Spinal cord (tissue), 9 donors: ENCODE measurements at regions not wholly inside any gene's neighbourhood (a gene's known extent, or its start where the extent isn't known, plus 50 kb on each side); places are given as distances from the start of the nearest gene placed in this dataset.

Source experiments
- DNase-seq, 6 donors: peaks; one replicate each; pipeline versions ENCODE4 v3.0.0 to v3.0.0-alpha.2; 2013 to 2015; ENCODE audit warnings: low spot score in 6 of 6, low read depth in 4 of 6
- H3K27ac ChIP-seq: one replicate; pipeline ENCODE4 v1.5.1; 2013; ENCODE audit warnings: low read depth, low read length, control low read depth
- H3K27me3 ChIP-seq: one replicate; pipeline ENCODE4 v1.6.1; 2013; ENCODE audit warnings: low read length; ENCODE audit not compliant: control insufficient read depth, insufficient read depth
- H3K36me3 ChIP-seq: one replicate; pipeline ENCODE4 v1.6.1; 2013; ENCODE audit warnings: low read length; ENCODE audit not compliant: control insufficient read depth, insufficient read depth
- H3K4me1 ChIP-seq: one replicate; pipeline ENCODE4 v1.6.1; 2013; ENCODE audit warnings: low read length; ENCODE audit not compliant: control insufficient read depth, insufficient read depth
- H3K4me3 ChIP-seq: one replicate; pipeline ENCODE4 v1.5.1; 2013; ENCODE audit warnings: low read depth, low read length, control low read depth
- H3K9me3 ChIP-seq: one replicate; pipeline ENCODE4 v1.6.1; 2013; ENCODE audit warnings: low read length; ENCODE audit not compliant: control insufficient read depth, insufficient read depth
- WGBS: methylation state at CpG from one replicate; pipeline ENCODE4 v1.1.5; 2013; ENCODE audit warnings: missing lambda C conversion rate; ENCODE audit not compliant: insufficient coverage; 5-methylcytosine and 5-hydroxymethylcytosine counted together
- donor health status: healthy.

DNA sequence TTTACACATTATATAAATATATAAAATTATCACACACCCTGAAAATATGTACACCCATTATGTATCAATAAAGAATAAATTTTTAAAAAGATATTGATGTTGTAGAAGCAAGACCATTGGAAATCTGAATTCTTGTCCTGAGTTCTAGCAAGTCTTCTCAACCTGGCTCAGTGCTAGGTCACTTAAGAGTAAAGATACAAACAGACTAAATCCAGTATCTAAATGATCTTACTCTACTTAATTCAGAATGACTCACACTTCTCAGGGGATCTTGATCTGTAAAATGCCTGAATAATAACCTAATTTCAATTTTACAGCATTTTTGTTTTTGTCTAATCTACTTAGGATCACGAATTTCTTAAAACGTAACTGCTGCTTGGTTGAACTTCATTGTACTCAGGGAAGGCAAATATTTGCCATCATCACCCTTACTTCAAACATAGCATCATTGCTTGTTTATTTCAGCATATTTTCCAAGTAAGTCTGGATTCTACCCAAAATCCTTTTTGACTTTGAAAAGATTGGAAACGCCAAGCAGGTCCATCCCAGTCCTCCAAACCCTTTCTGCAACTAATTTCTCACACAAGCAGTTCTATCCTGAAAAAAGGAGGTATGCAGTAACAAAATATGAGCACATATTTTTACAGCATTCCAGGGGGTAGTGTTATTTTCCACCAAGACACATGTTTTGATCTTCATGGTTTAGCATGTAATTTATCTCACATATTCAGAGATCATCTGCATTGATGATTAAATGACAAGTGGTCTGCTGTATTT is 582.6 kb downstream of the PSAT1 start:
- Histone ChIP-seq H3K4me3 (no peak overlapping the region), H3K27me3 (no peaks in the 10 kb centered on the region), H3K27ac (no peak overlapping the region), H3K4me1 (no peaks in the 10 kb centered on the region), H3K36me3 (no peaks in the 10 kb centered on the region), H3K9me3 (no peaks in the 10 kb centered on the region)
- WGBS = 86% methylated on average over 2 of the region's 3 CpGs
- DNase-seq = no peak

DNA sequence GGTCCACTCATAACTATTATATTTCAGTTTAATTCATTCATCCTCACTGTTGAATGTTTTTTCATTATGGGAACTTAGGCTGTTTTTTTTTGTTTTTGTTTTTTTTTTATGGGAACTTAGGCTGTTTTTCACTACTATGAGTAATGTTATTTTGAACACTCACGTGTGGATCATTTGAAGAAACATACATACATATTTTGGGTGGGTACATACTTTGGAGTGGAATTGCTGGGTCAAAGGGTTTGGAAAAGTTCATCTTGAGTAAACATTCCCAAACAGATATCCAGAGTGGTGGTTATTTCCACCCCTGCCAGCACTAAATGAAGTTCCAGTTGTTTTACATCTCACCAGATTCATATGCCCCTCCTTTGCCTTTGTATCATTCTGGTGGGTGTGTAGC is 584.4 kb downstream of the PSAT1 start:
- WGBS = no CpG with 5 or more reads among the region's 1 CpG
- no peak overlapping the region for H3K27ac ChIP-seq
- no peaks in the 10 kb centered on the region for H3K9me3 ChIP-seq
- H3K27me3 ChIP-seq = no peaks in the 10 kb centered on the region
- H3K4me3 ChIP-seq = no peak overlapping the region
- no peaks in the 10 kb centered on the region for H3K36me3 ChIP-seq
- no peaks in the 10 kb centered on the region for H3K4me1 ChIP-seq
- no peak for DNase-seq

DNA sequence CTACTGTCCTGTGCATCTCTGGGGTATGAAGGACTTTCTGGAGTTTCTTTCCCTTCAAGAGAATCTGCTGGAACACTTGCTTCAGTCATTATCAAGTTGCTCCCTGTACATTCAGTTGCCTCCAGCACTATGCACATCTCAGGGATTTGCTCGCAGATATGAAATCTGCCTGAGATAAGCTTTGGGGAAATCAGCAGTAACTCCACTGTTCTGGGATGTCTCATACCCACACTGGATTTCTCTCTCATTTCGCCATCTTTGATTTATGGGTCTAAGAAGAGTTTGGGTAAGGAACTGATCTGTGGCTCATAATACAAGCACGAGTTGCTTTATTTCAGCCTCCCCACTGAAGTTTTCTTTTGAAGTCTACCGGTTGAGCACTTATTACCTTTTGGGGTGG is 585.6 kb downstream of the PSAT1 start:
- no peak for DNase-seq

DNA sequence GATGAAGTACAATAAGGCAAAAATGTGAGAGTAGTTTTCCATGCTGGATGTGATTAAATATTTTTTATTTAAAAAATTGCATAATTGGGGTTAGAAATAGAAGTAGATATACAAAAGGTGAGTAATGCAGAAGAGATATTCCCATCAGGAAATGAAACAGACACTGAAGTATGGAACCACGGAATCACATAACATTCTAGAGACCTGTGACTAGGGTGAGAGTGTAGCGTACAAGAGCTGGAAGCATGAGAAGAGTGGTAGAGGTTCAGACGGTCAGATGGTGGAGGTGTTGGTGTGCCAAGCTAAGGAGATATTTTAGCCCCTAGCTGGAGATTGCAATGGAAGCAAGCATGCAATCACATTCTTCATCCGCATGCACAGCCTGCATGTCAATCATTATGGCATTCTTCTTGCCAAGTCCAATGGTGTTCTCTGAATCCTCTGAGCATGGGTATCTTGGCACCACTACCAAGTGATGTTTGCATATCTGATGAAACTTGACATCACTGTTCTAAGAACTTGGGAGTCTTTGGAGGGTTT is 587.8 kb downstream of the PSAT1 start:
- Histone ChIP-seq H3K27ac (no peak overlapping the region), H3K4me1 (no peaks in the 10 kb centered on the region), H3K4me3 (no peak overlapping the region), H3K27me3 (no peaks in the 10 kb centered on the region), H3K36me3 (no peaks in the 10 kb centered on the region), H3K9me3 (no peaks in the 10 kb centered on the region)
- DNase-seq = no peak
- WGBS = 85% methylated on average over 4 of the region's 4 CpGs

More for the DNA sequence above, 585.6 kb downstream of the PSAT1 start:
- 83% methylated on average over 1 of the region's 4 CpGs for WGBS
- Histone ChIP-seq H3K4me1 (no peaks in the 10 kb centered on the region), H3K27me3 (no peaks in the 10 kb centered on the region), H3K9me3 (no peaks in the 10 kb centered on the region), H3K4me3 (no peak overlapping the region), H3K27ac (no peak overlapping the region), H3K36me3 (no peaks in the 10 kb centered on the region)

DNA sequence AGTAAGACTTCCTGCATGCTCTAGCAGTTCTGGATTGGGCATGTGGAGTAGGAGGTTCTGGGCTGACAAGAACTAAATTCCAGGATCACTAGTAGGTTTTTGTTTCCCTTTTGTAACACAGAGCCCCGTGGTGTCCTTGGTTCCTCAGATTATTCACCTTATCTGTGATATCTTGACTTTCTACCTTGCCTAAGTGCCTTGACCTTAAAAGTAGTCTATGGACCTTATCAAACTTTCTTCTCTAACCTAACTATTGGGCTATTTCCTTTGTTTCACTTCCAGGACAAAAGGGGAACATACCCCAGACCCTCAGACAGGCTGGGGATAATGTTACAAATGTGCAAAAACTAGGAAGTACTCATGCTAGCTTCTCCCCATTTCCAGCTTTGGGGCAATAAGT is 595.3 kb downstream of the PSAT1 start:
- no peak for DNase-seq
- 88% methylated on average over 1 of the region's 1 CpG for WGBS
- Histone ChIP-seq H3K27ac (no peak overlapping the region), H3K4me1 (no peaks in the 10 kb centered on the region), H3K4me3 (no peak overlapping the region), H3K9me3 (no peaks in the 10 kb centered on the region), H3K36me3 (no peaks in the 10 kb centered on the region), H3K27me3 (no peaks in the 10 kb centered on the region)

DNA sequence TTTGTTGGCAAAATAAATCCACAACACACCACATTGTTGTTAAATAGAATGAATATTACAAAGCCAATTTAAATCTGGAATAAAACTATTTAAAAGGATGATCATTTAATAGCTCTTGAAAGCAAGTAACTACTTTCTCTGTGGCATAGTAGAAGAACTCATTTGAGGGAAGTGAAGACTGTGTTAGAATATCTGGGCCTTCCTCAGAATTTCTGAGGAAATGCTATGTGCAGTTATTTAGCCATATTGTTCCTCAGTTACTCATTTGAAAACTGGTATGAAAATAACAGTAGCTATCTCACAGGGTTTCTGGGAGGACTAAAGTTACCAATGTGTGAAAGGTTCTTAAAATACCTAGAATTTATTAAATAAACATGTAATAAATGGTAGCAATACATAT is 595.8 kb downstream of the PSAT1 start:
- H3K36me3 ChIP-seq = no peaks in the 10 kb centered on the region
- H3K9me3 ChIP-seq = no peaks in the 10 kb centered on the region
- H3K4me3 ChIP-seq = no peak overlapping the region
- no peaks in the 10 kb centered on the region for H3K4me1 ChIP-seq
- no peak overlapping the region for H3K27ac ChIP-seq
- no peaks in the 10 kb centered on the region for H3K27me3 ChIP-seq
- DNase-seq = no peak

DNA sequence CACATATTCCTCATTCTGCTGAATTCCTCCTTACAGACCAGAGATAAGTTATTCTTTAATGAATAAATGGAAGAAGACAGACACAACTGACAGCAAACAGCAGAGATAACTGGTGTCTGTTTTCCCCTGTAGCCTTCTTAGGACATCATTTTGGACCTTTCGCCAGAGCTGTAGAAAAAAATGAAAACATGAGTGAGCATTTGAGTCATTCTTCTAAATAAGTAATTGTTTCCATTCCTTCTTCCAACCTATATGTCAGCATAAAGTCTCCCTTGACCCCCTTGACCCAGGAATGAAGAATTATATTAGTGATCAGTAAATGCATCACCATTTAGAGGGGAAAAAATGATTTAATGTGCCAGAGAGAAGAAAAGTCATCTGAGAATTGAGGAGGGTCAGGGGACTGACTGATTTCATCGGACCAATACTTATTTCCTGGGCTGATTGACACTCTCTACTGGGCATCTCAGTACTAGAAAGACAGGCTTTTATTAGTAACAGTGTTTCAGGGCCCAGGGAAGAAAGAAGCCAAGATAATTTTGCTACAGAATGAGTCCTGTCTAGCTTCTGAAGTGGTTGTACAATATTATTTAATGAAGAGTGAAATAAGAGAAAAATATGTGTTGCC is 597.0 kb downstream of the PSAT1 start:
- Histone ChIP-seq H3K27ac (no peak overlapping the region), H3K4me1 (no peaks in the 10 kb centered on the region), H3K27me3 (no peaks in the 10 kb centered on the region), H3K36me3 (no peaks in the 10 kb centered on the region), H3K4me3 (no peak overlapping the region), H3K9me3 (no peaks in the 10 kb centered on the region)
- DNase-seq = no peak
- WGBS = no CpG with 5 or more reads among the region's 2 CpGs

DNA sequence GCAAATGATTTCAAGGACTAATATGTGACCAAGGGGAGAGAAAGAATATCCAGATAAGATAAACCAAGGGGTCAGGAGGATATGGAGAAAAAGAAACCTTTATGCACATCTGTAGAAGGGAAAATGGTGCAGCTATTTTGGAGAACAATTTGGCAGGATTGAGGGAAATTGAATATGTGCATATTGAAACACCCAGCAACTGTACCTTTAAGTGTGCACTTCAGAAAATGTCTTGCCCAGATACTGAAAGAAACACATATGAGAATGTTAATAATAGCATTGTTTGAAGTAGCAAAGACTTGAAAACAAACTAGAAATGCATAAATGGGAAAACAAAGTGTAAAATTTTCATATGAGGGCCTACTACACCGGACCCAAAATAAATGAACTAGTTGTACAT is 599.6 kb downstream of the PSAT1 start:
- no CpG with 5 or more reads among the region's 1 CpG for WGBS
- no peak overlapping the region for H3K27ac ChIP-seq
- DNase-seq = no peak
- H3K4me3 ChIP-seq = no peak overlapping the region
- H3K4me1 ChIP-seq = no peaks in the 10 kb centered on the region
- no peaks in the 10 kb centered on the region for H3K9me3 ChIP-seq
- H3K36me3 ChIP-seq = no peaks in the 10 kb centered on the region
- H3K27me3 ChIP-seq = no peaks in the 10 kb centered on the region

DNA sequence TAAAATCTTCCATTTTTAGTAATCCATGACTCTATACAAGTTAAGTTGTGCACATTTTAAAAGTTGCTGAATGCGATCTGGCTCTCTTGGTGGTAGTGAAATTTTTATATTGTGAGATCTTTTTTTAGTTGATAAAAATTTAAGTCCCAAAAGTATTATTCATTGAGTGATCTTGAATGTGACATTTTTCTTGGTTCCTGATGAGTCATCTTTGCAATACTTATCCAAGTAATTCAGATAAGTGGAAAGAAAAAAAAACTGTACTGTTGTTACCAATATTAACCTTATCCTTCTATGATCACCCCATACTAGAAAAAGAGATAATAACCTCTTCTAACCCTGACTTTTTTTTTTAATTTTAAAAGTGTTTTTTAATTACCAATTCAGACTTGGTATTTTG is 601.3 kb downstream of the PSAT1 start:
- Histone ChIP-seq H3K36me3 (no peaks in the 10 kb centered on the region), H3K4me3 (no peak overlapping the region), H3K27me3 (no peaks in the 10 kb centered on the region), H3K27ac (no peak overlapping the region), H3K9me3 (no peaks in the 10 kb centered on the region), H3K4me1 (no peaks in the 10 kb centered on the region)
- WGBS = no CpG with 5 or more reads among the region's 1 CpG
- DNase-seq = no peak

DNA sequence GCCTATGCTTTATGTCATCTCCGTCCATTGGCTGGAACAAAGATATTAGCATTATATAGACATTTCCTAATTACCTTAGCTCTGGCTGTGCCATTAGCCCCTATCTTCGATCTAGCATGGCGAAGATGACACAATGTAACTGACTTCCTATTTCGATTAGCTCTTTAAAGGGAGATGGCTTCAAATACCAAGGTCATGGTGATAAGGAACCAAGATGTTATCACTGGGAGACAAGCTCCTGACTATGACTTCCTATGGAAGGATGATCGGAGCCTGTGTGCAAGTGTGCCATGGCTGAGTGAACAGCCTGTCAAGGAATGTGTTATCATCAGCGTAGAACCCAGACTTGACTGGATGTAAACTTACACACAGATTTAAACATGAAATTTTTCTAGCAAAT is 602.1 kb downstream of the PSAT1 start:
- H3K27ac ChIP-seq = no peak overlapping the region
- H3K9me3 ChIP-seq = no peaks in the 10 kb centered on the region
- no peak overlapping the region for H3K4me3 ChIP-seq
- H3K4me1 ChIP-seq = no peaks in the 10 kb centered on the region
- H3K27me3 ChIP-seq = no peaks in the 10 kb centered on the region
- DNase-seq = no peak
- 94% methylated on average over 5 of the region's 6 CpGs for WGBS
- no peaks in the 10 kb centered on the region for H3K36me3 ChIP-seq
